Erythroblast (primary cell): ENCODE measurements at regions not wholly inside any gene's neighbourhood (a gene's known extent, or its start where the extent isn't known, plus 50 kb on each side); places are given as distances from the start of the nearest gene placed in this dataset.
"Not testable (repeated sequence)": the region's sequence is repeated elsewhere in the genome, so short reads cannot be mapped to it uniquely, and the experiment has no call there.

ENCODE experiments used
- DNase-seq, 2 experiments: peaks; one replicate each; lab custom pipeline; 2025; lab: John Stamatoyannopoulos, UW
- GATA1 ChIP-seq: IDR thresholded peaks from 2 replicates; pipeline ENCODE4 v1.6.1; 2011; ENCODE audit warnings: low read depth, mild to moderate bottlenecking, control low read depth, low read length, moderate library complexity
- POLR2A ChIP-seq: IDR thresholded peaks from 2 replicates; pipeline ENCODE4 v1.6.1; 2011; ENCODE audit warnings: mild to moderate bottlenecking, low read length

GRCh38 chr20:41774291-41774690, 156.1 kb upstream of the CHD6 start:
- TF ChIP-seq GATA1 (no peak), POLR2A (no peak)
- no peak for DNase-seq

GRCh38 chr20:41770965-41771364, 152.8 kb upstream of the CHD6 start:
- TF ChIP-seq POLR2A (no peak), GATA1 (no peak)

GRCh38 chr20:41770427-41770826, 152.2 kb upstream of the CHD6 start:
- no peak for DNase-seq
- no peak for TF ChIP-seq POLR2A
- no peak for TF ChIP-seq GATA1

More at GRCh38 chr20:41770965-41771364, 152.8 kb upstream of the CHD6 start:
- no peak for DNase-seq

GRCh38 chr20:41769592-41770018, 151.4 kb upstream of the CHD6 start:
- TF ChIP-seq GATA1 (no peak), POLR2A (no peak)
- DNase-seq, result no peak

- TF ChIP-seq GATA1, result no peak
- no peak for TF ChIP-seq POLR2A
- no peak for DNase-seq
These were observed 132.0 kb upstream of the CHD6 start for GRCh38 chr20:41750137-41750536.

GRCh38 chr20:41748756-41749582, 130.8 kb upstream of the CHD6 start:
- DNase-seq, result no peak
- TF ChIP-seq GATA1 (no peak), POLR2A (no peak)

- DNase-seq, result no peak
- no peak for TF ChIP-seq POLR2A
- TF ChIP-seq GATA1, result no peak
These were observed 129.9 kb upstream of the CHD6 start for GRCh38 chr20:41748051-41748450.

GRCh38 chr20:41747226-41747625, 129.0 kb upstream of the CHD6 start:
- no peak for DNase-seq
- TF ChIP-seq GATA1 (no peak), POLR2A (no peak)

- no peak for TF ChIP-seq GATA1
- TF ChIP-seq POLR2A, result no peak
- no peak for DNase-seq
These were observed 128.5 kb upstream of the CHD6 start for GRCh38 chr20:41746635-41747034.

- TF ChIP-seq GATA1 (no peak), POLR2A (no peak)
- DNase-seq, result peak; percentile 45 to 58
These were observed 120.5 kb upstream of the CHD6 start for GRCh38 chr20:41738604-41739206.

- TF ChIP-seq POLR2A (no peak), GATA1 (no peak)
- DNase-seq, result no peak
These were observed 117.8 kb upstream of the CHD6 start for GRCh38 chr20:41735949-41736348.

- DNase-seq, result peak; percentile 17 to 50
- TF ChIP-seq POLR2A, result no peak
- no peak for TF ChIP-seq GATA1
These were observed 116.3 kb upstream of the CHD6 start for GRCh38 chr20:41734506-41734945.

GRCh38 chr20:41733151-41733550, 115.0 kb upstream of the CHD6 start:
- TF ChIP-seq POLR2A, result no peak
- TF ChIP-seq GATA1, result no peak
- no peak for DNase-seq

GRCh38 chr20:41731198-41731597, 113.0 kb upstream of the CHD6 start:
- DNase-seq, result not testable (repeated sequence)

GRCh38 chr20:41727681-41728080, 109.5 kb upstream of the CHD6 start:
- DNase-seq, result peak in 1 of 2 experiments; percentile 5
